SU-DHL-6 (cell line): ENCODE measurements at regions not wholly inside any gene's neighbourhood (a gene's known extent, or its start where the extent isn't known, plus 50 kb on each side); places are given as distances from the start of the nearest gene placed in this dataset.

Experiments
- EZH2phosphoT487 ChIP-seq: fragments of 200-600 bp; sonication (generic), shearing (Covaris generic); conservative IDR thresholded peaks from 2 replicates; pipeline ENCODE4 v1.6.1; 2018; ENCODE audit warnings: mild to moderate bottlenecking, antibody characterized with exemption, low read length, moderate library complexity, mixed read lengths
- TF ChIP-seq, protein P1 (sequence below): fragments of 200-600 bp; sonication (generic); IDR thresholded peaks from one replicate; pipeline ENCODE4 v1.5.1; 2017; ENCODE audit warnings: antibody characterized with exemption, mild to moderate bottlenecking, low read length, moderate library complexity; ENCODE audit not compliant: insufficient read depth, poor library complexity, severe bottlenecking

DNA sequence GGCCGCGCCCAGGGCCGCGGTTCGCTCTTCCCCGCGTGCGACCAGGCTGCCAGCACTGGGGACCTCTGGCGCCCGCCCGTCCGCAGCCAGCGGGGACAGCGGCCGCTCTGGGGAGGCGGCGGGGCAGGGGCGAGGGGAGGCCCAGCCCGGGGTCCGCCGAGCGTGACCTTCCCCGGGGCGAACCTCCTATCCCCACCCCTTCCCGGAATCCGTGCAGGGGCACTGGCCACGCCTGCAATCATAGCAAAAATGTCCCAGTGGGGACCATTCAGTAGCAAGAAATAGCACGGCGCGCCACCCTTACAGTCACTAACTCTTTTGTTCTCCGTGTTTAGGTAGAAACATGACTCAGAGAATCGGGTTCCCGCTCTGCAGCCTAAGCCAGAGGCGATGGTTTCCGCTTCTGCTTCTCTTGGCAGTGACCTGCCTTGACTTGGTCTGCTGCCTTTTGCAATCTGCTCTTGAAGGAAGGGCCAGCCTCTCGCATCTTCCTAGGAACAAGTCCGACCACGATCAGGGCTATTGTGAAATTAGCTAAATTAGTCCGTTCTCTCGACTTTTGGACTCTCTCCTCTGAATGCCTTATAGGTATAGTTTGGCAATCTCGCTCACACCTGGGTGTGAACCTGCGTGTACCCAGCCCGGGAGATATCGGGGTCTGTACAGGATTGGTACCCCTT is 79.3 kb upstream of the ACBD5 start:
- TF ChIP-seq, protein P1, sequence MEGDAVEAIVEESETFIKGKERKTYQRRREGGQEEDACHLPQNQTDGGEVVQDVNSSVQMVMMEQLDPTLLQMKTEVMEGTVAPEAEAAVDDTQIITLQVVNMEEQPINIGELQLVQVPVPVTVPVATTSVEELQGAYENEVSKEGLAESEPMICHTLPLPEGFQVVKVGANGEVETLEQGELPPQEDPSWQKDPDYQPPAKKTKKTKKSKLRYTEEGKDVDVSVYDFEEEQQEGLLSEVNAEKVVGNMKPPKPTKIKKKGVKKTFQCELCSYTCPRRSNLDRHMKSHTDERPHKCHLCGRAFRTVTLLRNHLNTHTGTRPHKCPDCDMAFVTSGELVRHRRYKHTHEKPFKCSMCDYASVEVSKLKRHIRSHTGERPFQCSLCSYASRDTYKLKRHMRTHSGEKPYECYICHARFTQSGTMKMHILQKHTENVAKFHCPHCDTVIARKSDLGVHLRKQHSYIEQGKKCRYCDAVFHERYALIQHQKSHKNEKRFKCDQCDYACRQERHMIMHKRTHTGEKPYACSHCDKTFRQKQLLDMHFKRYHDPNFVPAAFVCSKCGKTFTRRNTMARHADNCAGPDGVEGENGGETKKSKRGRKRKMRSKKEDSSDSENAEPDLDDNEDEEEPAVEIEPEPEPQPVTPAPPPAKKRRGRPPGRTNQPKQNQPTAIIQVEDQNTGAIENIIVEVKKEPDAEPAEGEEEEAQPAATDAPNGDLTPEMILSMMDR, result no peak
- TF ChIP-seq EZH2phosphoT487, result no peak
